Dedifferentiated amniotic fluid mesenchymal stem cell (primary cell): ENCODE measurements at regions not wholly inside any gene's neighbourhood (a gene's known extent, or its start where the extent isn't known, plus 50 kb on each side); places are given as distances from the start of the nearest gene placed in this dataset.

Experiments used
- DNase-seq: peaks from one replicate; pipeline ENCODE4 v3.0.0-alpha.2; 2016; ENCODE audit errors: extremely low spot score

DNA sequence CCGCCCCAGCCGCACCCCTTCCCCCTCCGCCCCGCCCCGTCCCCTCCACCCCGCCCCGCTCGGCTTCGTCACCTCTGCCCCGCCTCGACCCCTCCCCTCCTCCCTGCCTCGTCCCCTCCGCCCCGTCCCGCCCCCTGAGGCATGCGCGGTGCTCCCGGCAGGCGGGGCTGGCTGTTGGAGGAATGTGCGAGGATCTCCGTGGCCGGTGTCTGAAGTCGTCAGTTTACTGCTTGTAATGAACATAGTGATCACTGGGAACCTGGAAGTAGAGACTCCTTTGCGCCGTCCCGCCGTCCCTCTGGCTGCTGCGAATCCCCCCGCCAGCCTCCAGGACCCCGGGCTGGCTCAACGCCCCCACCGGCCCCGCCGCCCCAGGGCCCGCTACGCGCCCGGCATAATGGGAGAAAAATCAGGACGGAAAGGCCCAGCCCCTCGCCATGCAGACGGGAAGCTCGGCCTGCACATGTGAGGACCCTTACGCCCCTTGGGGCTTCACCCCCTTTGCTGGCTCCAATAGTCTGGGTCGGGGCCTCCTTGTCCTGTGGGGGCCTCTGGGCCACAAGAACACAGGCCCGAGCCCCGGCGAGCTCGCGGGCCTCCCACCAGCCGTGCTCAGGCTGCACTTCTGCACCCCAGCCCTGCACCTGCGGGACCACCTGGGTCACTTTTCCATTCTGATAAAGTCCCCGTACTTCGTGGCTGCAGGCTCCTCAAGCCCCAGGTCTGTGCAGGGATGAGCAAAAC lies 743.1 kb downstream of the KCNJ18 start:
- DNase-seq = no peak

DNA sequence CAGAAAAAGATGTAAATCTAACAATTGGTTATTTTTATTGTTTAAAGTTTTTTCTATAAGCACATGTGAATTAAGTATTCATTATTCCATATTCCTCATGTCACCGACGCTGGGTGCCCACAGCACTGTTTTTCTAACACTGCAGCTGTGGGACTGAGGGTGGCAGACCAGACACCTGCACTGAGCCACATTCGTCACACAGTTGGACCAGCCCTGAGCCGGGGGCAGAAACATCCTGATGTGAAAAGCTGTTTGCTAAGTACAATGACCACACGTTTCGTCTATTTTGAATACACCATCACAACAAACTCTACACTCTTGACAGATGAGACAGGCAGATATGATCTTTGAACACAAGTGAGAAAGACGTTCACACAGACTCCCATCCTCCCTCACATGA lies 749.5 kb downstream of the KCNJ18 start:
- DNase-seq = no peak

DNA sequence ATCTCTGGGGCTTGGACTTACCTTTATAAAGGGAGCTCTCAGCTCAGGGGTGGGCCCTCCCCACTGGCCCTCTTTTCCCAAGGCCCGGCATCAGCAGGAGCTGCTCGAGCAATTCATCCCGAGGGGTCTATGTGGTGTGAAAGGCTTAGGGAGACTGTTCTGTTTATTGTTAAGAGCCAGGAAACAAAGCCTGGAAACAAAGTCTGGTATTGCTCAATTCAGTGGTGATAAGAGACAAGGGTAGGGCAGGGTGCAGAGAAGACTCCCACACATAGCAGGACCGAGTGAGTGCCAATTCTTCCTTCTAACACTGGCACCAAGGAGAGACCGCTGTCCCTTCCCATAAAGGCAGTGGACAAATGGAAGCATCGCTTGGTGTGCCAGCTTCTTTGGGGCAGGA lies 750.7 kb downstream of the KCNJ18 start:
- no peak for DNase-seq

DNA sequence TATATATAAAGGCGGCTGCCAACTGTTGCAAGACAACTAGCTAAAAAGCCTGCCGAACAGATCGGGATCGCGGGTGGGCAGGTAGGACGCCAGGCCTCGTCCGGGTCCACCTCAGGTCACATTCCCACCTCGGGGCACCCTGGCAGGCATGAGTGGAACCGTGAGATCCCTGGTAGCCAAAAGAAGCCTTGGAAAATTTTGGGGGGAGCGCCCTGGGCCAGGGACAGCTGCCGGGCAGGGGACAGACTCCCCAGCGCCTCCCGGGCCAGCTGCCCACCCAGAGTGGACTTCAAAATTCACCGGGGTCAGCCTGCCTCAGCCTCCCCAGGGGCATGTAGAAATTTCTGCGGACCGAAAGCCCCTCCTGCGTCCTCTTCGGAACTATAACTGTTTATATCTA lies 760.9 kb downstream of the KCNJ18 start:
- no peak for DNase-seq

DNA sequence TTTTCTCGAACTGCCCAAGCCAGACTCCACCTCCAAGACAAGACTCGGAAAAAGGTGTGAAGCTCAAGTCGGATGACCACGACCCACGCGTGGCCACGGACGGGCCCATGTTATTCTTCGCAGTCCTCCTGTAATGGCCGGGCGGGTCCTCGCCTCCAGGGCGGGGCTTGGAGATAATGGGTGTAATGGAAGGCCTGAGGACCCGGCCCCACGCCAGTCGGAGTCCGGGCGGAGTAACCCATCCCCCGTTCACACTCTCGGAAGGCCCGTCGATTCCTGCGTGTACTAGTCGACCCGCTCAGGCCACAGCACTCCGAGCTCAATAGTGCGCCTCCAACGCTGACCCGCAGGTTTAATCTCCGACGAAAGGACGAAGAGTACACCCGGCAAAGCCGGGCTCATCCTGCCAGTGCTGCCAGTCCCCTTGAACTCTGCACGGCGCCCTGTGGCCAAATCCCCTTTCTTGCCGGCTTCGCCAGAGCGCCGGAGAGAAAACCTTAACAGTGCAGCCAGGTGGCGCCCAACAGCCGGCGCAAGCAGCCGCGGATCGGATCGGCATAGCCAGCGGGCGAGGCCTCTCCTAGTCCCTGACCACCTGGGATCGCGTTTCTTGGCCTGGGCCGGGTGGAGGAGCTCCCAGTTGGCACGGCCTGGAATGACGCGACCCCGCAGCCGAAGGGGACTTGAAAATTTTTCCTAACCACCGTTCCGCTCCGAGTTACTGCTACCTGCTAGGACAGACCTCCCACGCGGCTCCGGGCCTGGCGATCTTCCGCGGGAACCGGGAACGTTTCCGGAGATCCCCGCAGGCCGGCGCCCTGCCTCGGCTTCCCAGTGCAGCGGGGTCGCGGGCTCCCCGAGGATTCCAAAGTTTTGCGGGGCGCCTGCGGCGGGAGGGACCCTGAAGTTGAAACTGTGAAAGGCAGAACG lies 762.0 kb downstream of the KCNJ18 start:
- DNase-seq = no peak

DNA sequence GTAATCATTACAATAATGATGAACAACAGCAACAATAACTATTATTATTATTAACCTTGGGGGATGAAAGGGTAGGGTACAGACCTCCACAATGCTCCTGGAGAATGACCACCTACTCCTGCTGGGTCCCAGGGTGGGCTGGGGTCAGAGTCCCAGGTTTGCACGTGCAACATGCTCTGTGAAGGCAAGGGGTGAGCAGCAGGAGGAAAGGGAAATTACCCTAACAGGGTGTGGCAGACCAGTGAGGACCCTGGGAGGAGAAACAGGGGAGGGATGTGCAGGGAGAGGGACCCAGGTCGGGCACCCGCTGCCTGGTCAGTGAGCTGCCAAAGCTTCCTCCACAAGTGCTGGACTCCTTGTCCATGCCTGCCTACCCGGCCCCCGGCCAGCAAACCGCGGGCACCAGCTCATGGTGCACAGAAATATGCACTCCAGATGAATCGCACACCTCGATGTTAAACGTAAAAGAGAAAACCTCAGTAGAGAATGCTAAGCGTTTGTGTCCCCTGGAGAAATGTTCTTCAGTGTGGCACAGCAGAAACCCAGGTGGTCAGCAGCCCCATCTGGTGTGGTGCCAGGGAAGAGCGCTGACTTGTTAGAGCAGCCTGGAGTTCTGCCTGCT lies 767.1 kb downstream of the KCNJ18 start:
- no peak for DNase-seq

DNA sequence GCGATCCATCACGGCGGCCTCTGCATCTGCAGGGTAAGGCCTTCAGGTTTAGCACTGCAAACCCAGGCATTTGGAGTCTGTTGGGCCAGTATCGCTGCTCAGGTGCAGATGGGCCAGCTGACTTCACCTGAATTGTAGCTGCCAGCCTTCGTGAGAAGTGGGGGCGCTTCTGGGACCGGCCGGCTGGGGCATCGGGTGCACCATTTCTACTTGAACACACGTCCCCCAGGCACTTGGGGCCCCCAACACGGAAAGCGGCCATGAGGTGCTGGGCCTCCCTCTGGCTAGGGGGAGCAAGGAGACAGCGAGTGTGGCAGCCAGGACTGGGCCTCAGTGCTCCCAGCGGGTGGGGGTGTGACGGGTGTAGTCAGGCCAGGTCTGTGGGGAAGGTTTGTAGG lies 767.6 kb downstream of the KCNJ18 start:
- no peak for DNase-seq

DNA sequence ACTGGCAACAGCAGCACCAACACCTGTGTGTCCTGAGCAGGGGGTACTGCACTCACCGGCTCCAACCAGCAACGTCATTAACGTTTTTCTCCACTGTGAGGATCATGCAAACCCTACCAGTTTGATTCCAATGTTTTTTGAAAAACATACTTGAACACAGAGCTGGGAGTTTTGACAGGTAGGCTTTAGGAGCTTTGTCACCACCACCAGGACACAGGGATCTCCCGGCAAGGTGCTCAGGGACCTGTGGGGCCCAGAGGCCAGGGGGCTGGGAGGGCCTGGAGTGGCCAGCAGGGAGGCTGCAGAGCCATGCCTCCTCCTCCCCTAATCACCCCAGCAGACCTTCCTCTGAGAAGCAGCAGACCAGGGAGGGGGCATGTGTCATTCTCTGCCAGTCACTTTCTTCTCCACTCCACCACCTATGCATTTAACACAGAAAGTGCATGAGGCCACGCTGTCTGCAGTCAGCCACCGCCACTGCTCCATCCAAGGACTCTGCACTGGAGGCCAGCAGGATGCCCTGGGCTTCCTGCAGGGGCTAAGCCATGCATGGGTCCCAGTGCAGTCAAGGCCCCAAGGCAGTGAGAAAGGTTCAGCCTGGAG lies 768.2 kb downstream of the KCNJ18 start:
- DNase-seq = no peak

DNA sequence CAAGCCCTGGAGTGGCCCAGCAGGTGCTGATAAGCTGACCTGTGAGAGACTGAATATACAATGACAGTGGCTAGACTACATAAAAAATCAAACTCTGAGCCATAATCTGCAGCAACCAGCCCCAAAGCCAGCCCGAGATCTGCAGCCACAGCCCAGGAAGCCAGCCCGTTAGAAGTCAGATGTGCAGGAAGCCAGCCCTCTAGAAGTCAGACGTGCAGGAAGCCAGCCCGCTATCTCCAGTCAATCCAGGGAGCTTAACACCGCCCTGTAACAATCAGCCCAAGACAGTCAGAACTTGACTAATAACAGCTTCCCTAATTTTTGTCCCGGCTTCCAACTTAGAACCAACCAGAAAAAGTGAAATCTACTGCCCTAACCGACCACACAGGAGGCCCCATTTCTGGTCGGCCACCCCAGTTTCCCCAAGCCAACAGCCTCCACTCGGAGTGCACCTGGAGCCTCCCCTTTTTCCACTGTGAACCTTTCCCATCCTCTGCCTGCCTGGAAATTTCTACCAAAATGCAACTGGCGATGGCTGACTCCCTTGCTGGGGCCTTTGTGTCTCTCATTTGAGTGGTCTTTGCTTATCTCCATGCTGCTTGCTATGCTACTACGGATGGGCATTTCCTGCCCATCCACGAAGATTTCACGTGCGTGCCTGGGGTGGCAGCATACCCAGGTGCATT lies 769.3 kb downstream of the KCNJ18 start:
- no peak for DNase-seq

DNA sequence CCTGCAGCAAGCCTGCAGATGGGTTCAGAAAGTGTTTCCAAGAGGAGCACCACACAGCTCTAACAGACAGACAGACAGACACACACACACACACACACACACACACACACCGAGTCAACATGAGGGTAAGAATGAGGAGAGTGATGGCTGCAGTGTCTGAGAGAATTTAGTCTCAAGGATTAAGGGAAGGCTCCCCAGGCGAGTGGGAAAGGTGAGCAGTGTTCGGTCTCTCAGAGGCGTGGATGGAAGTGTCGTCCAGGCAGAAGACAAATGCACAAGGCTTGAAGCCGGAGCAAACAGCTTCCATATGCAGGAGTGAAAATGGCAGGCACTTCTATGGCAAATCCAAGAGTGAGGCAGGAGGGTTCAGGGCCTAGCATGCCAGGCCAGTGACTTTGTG lies 770.1 kb downstream of the KCNJ18 start:
- no peak for DNase-seq

DNA sequence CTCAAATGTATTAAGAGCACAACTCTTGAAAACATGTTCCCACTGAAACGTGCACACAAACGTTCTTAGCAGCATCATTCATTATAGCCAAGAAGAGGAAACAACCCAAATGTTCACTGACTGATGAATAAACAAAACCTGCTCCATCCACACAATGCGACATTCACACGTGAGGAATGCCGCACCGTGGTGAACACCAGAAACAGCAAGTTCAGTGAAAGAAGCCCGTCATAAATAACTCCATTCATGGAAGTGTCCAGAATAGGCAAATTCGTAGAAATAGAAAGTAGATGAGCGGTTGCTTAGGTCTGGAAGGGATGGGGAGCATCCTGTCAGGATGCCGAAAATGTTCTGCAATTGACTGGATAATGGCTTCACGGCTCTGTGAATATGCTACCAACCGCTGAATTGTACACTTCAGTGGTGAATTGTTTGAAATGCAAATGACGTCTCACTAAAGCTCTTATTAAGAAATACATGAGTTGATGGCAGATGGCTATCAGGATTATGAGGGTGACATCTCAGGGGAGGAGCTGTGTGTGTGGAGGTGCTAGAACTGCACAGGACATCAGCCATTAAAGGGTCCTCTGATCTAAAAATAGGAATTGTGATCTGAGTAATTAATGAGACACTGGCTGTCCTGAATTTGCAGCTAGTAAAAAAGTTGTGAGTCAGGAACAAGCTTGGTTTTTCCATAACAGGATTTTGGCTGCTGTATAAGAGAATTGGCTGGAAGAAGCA lies 771.0 kb downstream of the KCNJ18 start:
- DNase-seq = no peak

DNA sequence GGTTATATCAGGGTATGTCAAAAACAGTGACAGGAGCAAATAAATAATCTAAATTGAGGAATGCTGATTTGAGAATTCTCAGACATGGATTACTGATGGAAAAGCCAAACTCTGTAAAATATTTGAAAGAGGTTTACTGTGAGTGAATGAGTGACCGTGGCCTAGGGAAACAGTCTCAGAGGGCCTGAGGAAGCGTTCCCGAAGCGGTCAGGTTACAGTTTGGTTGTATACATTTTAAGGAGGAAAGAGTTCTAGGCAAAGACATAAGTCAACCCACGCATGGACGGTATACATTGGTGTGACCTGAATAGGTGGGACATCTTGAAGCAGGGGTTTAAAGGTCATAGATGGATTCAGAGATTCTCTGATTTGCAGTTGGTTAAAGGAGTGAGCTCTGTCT lies 771.7 kb downstream of the KCNJ18 start:
- DNase-seq = no peak

DNA sequence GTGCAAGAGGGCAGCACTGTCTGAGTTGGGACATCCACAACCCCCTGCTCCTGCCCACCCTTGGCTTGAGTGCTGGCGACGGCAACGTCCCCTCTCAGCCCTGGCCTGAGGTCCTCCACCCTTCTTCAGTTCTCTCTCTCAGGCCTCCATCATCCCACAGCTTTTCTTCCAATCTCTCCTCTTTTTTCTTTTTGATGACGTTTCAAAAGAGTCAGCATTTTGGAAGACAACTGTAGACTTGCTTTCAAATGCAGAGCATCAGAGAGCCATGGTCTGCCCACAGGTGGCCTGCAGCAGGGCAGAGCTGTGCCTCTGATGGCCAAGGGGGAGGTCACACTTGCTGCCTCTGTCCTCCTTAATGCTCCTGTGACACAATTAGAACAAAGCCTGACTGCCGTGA lies 775.4 kb downstream of the KCNJ18 start:
- DNase-seq = no peak

DNA sequence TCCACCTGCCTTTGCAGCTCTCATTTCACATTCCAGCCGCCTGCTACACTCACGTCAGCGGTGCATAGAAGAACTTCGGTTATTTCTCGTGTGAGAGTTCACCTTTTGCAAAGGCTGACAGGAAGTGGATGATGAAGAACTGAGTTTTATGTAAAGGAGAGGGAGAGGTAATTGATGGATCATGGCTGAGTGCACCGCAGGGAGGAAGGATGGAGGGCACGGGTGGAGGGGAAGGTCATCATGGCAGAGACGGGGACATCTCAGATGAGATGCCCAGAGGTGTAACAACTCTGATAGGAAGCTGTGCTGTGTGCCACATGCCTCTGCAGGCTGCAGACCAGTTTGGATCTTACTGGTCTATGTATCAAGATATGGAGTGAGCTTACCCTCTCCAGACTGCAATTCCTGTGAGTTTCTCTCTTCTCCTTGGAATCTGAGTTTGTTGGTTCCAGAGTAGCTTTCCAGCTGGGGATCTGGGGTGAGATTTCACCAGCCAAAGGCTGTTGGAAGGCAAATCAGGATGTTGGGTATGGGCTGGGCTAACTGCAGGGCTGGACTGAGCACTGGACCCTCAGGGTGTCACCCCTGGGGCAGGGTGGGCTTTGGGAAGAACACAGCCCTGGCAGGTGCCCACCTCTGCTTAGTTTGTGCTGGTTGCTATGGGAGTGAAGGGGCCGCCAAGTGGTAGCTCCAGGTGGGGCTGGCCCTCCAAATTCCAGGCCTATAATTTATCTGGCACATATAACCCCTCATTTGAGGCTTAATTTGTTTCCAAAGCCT lies 777.0 kb downstream of the KCNJ18 start:
- no peak for DNase-seq

DNA sequence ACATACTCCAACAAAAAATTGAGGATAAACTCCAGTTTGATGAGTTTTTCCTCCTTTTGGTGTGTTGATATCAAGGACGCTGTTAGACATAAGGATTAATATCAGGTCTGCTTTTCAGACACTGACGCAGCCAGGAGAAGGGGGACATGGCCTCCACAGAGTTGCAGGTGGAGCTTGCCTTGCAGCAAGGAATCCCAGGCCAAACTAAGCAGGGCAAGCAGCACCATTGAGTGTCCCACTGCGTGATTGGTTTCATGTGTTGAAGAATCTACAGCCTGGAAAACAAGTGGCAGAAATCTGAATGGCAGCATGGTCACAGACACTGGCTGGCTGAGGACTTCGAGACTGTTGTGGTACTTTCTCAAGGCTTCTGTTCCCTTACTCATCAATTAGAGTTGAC lies 777.6 kb downstream of the KCNJ18 start:
- no peak for DNase-seq

DNA sequence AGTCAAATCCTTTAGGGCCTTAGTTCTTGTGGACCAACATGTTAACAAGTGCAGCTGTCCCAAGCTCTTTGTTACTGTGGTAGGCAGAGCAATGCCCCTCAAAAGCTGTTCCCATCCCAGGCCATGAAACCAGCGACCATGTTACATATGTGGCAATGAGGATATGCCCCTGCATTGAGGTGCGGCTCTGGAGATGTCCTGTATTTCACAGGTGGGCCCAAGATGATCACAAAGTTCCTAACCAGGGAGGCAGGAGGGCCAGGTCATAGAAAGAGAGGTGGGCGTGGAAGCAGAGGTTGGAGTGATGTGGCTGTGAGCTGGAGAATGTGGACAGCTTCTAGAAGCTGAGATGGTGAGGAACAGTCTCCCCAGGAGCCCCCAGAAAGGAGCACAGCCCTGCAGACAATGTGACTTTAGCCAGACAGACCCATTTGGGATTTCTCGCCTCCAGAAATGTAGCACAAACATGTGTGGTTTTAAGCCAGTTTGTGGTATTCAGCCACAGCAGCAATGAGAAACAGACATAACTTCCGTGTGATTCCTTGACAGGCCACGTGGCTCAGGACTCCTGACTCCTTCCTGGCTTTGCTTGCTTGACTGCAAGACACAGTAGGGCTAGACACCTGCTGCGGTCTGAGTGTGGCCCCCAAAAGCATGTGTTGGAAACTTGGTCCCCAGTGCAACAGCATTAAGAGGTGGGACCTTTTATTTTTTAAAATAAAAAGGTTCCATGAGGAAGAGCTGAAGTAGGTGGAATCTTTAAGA lies 778.3 kb downstream of the KCNJ18 start:
- DNase-seq = no peak

DNA sequence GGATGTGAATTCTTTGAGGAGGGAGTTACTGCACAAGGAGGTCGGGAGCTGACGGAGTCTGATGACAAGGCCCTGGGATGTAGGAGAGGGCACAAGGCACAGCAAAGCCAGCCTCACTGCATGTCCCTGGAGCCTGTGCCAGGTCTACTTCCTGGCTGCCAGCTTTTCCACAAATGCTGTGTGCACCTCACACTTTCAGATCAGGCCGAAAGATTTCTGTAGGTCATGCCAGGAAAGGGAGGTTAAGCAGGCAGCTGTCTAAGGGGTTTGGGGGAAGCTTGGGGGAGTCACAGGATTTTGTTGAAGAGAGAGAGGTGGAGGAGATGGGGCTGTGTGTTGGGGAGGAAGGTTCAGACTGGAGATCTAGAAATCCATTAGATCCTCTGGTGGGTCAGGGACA lies 792.5 kb downstream of the KCNJ18 start:
- DNase-seq = no peak

DNA sequence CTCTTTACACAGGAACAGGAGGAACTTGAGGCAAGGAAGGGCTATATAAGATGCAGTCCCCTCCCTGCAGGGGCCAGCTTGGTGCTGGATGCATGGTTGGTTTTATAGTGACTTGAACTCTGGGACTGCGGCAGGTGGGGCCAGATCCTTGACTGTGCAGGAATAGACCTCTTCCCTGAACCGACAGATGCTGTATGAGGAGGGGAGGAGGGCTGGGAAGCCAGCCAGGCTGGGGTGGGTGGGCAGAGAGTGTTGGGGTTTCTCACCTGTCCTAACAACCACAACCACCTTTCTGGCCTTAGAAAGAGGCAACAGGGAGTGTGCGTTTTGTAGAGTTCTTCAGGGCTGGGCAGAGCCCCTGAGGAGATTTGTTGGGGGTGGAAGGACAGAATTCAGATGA lies 798.1 kb downstream of the KCNJ18 start:
- DNase-seq = no peak

DNA sequence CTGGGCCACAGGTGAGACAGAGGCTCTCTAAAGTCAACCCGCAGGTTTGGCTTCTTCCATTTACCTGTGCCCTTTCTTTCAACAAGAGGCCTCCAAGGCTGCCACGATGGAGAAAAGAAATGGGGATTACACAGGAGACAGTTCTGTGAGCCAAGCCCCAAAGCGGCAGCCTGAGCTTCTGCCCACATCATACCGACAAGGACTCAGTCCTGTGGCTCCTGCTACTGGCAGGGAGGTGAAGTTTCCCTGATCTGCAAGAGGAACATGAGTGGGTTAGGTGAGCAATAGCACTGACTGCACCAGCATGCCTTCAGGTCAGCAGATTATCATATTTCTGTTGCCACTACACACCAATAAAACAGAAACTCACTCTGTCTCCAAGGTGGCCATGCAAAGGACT lies 800.0 kb downstream of the KCNJ18 start:
- DNase-seq = no peak
